Naive B cell (primary cell): ENCODE measurements at regions not wholly inside any gene's neighbourhood (a gene's known extent, or its start where the extent isn't known, plus 50 kb on each side); places are given as distances from the start of the nearest gene placed in this dataset.

Source experiments
- ATAC-seq, 2 donors: fragments of 150-1000 bp; cut with Tn5 transposase; 2 replicates each; pipeline ENCODE4 v1.10.0; 2021; ENCODE audit warnings: low read depth in 2 of 2, mild to moderate bottlenecking in 2 of 2, moderate library complexity in 2 of 2
- DNase-seq: peaks from one replicate; pipeline ENCODE4 v3.0.0; 2022
- H3K27ac Mint-ChIP-seq, 6 donors: one replicate each; pipeline ENCODE4 v1.8.0; 2020 to 2022; ENCODE audit warnings: mild to moderate bottlenecking in 6 of 6, mixed read lengths in 6 of 6, moderate library complexity in 5 of 6, inconsistent platforms in 2 of 6
- H3K27me3 Mint-ChIP-seq, 3 donors: one replicate each; pipeline ENCODE4 v1.8.0; 2021 to 2022; ENCODE audit warnings: mixed read lengths in 3 of 3, mild to moderate bottlenecking in 1 of 3
- H3K36me3 Mint-ChIP-seq, 2 donors: one replicate each; pipeline ENCODE4 v1.8.0; 2020 to 2022; ENCODE audit warnings: mixed read lengths in 2 of 2, inconsistent platforms in 1 of 2, mild to moderate bottlenecking in 1 of 2
- H3K4me1 Mint-ChIP-seq, 3 donors: one replicate each; pipeline ENCODE4 v1.8.0; 2020 to 2022; ENCODE audit warnings: mixed read lengths in 3 of 3, inconsistent platforms in 1 of 3, mild to moderate bottlenecking in 1 of 3, moderate library complexity in 1 of 3
- H3K4me3 Mint-ChIP-seq, 8 donors: one replicate each; pipeline ENCODE4 v1.8.0; 2020 to 2022; ENCODE audit warnings: mild to moderate bottlenecking in 8 of 8, mixed read lengths in 8 of 8, moderate library complexity in 8 of 8, inconsistent platforms in 2 of 8
- H3K9me3 Mint-ChIP-seq, 7 donors: one replicate each; pipeline ENCODE4 v1.8.0; 2020 to 2022; ENCODE audit warnings: mixed read lengths in 7 of 7, mild to moderate bottlenecking in 5 of 7, inconsistent platforms in 2 of 7, moderate library complexity in 1 of 7

- no peaks in the 10 kb centered on the region for H3K4me1 Mint-ChIP-seq
- DNase-seq: no peak
- H3K4me3 Mint-ChIP-seq: no peak overlapping the region
- peak overlapping the region in 1 of 6 donors; percentile 14 for H3K27ac Mint-ChIP-seq
- H3K36me3 Mint-ChIP-seq: no peaks in the 10 kb centered on the region
- peaks cover 0 to 2% (median 0%) of the 10 kb centered on the region in 3 donors for H3K27me3 Mint-ChIP-seq
- no peak for ATAC-seq
- H3K9me3 Mint-ChIP-seq: peaks cover 0 to 1% (median 0%) of the 10 kb centered on the region in 7 donors
Observed at GRCh38 chr6:146999766-147000165, 204.5 kb upstream of the STXBP5 start.

DNA sequence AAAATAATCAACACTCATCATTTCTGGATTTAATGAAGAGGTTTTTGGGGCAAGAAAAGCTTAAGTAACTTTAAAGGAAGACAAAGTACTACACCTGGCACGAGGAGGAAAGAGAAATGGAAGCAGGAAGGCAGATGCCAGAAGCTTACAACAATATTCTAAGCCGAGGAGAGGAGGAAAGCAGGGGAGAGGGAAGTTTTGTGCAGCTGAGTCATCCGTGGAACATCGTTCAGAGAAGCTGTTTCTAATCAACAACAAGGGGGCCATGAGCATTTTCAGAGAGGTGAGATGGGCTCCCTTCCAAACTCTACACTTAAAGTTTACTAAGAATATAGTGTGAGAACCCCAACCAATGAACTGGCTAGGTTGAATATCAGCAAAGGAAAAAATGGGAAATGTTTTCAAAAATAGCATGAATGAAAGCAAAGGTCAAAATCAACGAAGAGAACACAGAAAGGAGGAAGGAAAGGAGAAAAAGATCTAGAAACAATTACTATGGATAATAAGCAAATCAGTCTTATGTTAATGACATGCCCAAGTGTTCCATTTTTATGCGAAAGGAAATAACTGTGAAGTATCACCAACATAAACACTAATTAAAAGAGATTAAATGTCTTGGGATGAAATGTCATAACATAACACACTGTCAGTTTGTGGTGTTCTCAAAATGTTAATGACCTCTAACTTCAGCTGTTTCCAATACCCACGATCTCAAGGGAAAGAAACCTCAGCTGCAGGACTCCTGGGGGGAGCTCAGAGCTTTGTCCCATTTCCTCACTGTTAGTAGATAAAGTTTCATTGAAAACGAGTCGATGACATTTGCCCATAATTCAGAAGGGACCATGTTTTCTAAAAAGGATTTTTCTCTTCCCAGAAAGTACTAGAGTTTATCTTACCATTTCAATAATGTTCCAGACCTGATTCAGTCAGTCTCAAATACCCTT, 203.4 kb upstream of the STXBP5 start:
- Mint-ChIP-seq H3K27ac (no peak overlapping the region), H3K4me1 (no peaks in the 10 kb centered on the region), H3K4me3 (no peak overlapping the region), H3K9me3 (peaks cover 0 to 1% (median 0%) of the 10 kb centered on the region in 7 donors), H3K36me3 (no peaks in the 10 kb centered on the region), H3K27me3 (peaks cover 0 to 4% (median 0%) of the 10 kb centered on the region in 3 donors)
- no peak for DNase-seq
- ATAC-seq: no peak

DNA sequence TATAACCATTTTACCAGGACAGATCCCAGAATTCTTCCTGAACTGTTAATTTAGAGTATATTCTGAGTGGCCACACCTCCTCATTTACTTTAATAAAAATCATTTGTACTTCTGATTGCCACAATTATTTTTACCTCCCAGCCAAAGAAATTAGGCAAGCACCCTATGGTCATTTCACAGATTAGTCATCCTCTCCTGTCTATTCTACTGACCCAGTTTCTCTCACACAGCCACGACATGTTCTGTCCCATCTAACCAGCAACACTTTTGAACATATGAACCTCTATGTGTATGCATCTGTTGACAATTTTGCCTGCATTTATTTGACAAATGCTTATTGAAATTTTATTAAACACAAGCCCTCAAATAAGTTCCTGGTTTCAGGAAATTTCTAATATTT, 202.6 kb upstream of the STXBP5 start:
- H3K27ac Mint-ChIP-seq: no peak overlapping the region
- H3K36me3 Mint-ChIP-seq: no peaks in the 10 kb centered on the region
- no peaks in the 10 kb centered on the region for H3K4me1 Mint-ChIP-seq
- peaks cover 0 to 3% (median 0%) of the 10 kb centered on the region in 7 donors for H3K9me3 Mint-ChIP-seq
- no peak overlapping the region for H3K4me3 Mint-ChIP-seq
- peaks cover 0 to 4% (median 0%) of the 10 kb centered on the region in 3 donors for H3K27me3 Mint-ChIP-seq
- ATAC-seq (no peak), DNase-seq (no peak)

GRCh38 chr6:147003186-147003585, 201.0 kb upstream of the STXBP5 start:
- ATAC-seq: no peak
- Mint-ChIP-seq H3K4me3 (no peak overlapping the region), H3K9me3 (peaks cover 0 to 3% (median 0%) of the 10 kb centered on the region in 7 donors), H3K4me1 (no peaks in the 10 kb centered on the region), H3K36me3 (no peaks in the 10 kb centered on the region), H3K27ac (no peak overlapping the region), H3K27me3 (peaks cover 0 to 4% (median 0%) of the 10 kb centered on the region in 3 donors)
- no peak for DNase-seq

DNA sequence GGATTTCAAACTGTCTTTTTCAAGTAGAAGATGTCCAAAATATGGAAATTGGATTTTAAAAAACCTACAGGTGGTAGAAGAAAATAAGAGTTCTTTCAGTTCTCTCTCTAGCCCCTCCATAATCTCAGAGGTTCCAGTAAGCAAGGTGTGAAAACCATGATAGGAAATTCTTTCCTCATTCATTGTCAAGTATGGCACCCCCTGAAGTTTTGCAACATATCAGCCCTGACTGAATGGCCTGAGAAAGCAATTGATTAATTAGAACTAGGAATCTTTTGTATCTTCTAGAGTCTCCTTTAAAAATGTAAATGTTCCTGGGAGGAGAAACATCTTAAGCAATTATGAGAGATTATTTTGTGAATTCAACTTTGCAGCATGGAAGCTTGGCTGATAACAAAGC, 198.7 kb upstream of the STXBP5 start:
- H3K27me3 Mint-ChIP-seq: peaks cover 0 to 4% (median 0%) of the 10 kb centered on the region in 3 donors
- ATAC-seq (no peak), DNase-seq (no peak)
- H3K27ac Mint-ChIP-seq: no peak overlapping the region
- no peaks in the 10 kb centered on the region for H3K36me3 Mint-ChIP-seq
- peaks cover 0 to 18% (median 12%) of the 10 kb centered on the region in 7 donors for H3K9me3 Mint-ChIP-seq
- no peaks in the 10 kb centered on the region for H3K4me1 Mint-ChIP-seq
- H3K4me3 Mint-ChIP-seq: no peak overlapping the region

DNA sequence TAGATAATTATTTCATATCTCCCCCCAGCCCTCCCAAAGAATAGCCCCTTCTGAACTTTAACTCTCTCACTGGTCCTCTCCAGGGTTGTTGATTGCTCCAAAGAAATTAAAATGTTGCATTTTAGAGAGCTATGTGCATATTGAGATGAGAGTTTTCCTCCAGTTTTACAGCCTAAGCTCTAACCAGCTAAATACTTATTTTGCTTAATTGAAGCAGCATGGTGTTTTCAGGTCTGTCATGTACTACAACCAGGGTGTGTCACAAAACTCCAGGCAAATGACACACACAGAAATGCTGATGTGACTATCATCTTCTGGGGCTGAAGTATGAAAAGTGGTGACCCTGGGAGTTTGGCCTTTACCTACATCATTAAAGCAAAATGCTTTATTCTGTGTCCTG, 196.8 kb upstream of the STXBP5 start:
- no peak overlapping the region for H3K27ac Mint-ChIP-seq
- H3K4me1 Mint-ChIP-seq: no peaks in the 10 kb centered on the region
- H3K27me3 Mint-ChIP-seq: peaks cover 0 to 4% (median 0%) of the 10 kb centered on the region in 3 donors
- DNase-seq (no peak), ATAC-seq (no peak)
- peaks cover 0 to 22% (median 12%) of the 10 kb centered on the region in 7 donors for H3K9me3 Mint-ChIP-seq
- no peaks in the 10 kb centered on the region for H3K36me3 Mint-ChIP-seq
- no peak overlapping the region for H3K4me3 Mint-ChIP-seq

GRCh38 chr6:147009358-147009757, 194.9 kb upstream of the STXBP5 start:
- H3K36me3 Mint-ChIP-seq: no peaks in the 10 kb centered on the region
- ATAC-seq: no peak
- H3K4me1 Mint-ChIP-seq: no peaks in the 10 kb centered on the region
- H3K27ac Mint-ChIP-seq: no peak overlapping the region
- peaks cover 0 to 4% (median 0%) of the 10 kb centered on the region in 3 donors for H3K27me3 Mint-ChIP-seq
- no peak overlapping the region for H3K4me3 Mint-ChIP-seq
- DNase-seq: no peak
- H3K9me3 Mint-ChIP-seq: peaks cover 0 to 22% (median 12%) of the 10 kb centered on the region in 7 donors

DNA sequence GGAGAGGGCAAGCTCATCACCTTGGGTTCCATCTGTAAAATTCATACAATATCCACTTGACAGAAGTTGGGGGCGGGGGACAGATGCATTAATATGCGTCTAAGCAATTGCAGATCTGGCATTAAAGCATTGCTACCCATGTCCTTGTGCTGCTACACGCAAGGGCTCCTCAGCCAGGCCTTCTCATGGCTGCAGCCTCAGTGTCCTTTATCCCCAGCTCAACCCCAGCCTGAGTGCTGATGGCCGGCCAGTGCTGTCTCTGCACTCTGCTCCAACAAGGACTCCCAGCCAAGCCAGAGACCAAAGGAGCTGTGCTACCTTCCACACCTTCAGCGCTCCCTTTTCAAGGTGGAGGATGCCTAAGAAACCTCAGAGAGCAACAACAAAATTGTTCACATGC, 188.5 kb upstream of the STXBP5 start:
- Mint-ChIP-seq H3K36me3 (no peaks in the 10 kb centered on the region), H3K27ac (no peak overlapping the region), H3K4me3 (no peak overlapping the region), H3K9me3 (peaks cover 0 to 3% (median 0%) of the 10 kb centered on the region in 7 donors), H3K4me1 (no peaks in the 10 kb centered on the region), H3K27me3 (peaks cover 0 to 6% (median 3%) of the 10 kb centered on the region in 3 donors)
- ATAC-seq (no peak), DNase-seq (no peak)

DNA sequence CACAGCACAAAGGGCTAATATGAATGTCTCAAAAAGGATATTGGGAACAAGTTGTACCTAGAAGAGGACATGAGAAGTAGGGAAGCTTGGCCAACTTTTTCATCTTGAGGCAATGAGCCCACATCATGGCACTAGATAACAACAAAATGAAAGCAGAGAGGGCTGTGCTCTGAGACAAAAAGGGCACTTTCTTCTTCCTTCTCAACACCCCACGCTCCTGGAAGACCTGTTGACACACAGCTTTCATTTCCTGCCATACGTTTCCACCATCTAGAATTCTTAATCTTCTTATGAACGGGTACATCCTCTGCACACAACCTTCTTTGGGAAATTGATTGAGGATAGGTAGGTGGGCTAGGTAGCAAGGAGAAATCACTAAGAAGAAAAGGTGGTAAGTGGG, 187.8 kb upstream of the STXBP5 start:
- no peaks in the 10 kb centered on the region for H3K36me3 Mint-ChIP-seq
- DNase-seq (no peak), ATAC-seq (no peak)
- H3K27ac Mint-ChIP-seq: no peak overlapping the region
- no peaks in the 10 kb centered on the region for H3K9me3 Mint-ChIP-seq
- H3K27me3 Mint-ChIP-seq: peaks cover 0 to 6% (median 3%) of the 10 kb centered on the region in 3 donors
- H3K4me1 Mint-ChIP-seq: no peaks in the 10 kb centered on the region
- no peak overlapping the region for H3K4me3 Mint-ChIP-seq

DNA sequence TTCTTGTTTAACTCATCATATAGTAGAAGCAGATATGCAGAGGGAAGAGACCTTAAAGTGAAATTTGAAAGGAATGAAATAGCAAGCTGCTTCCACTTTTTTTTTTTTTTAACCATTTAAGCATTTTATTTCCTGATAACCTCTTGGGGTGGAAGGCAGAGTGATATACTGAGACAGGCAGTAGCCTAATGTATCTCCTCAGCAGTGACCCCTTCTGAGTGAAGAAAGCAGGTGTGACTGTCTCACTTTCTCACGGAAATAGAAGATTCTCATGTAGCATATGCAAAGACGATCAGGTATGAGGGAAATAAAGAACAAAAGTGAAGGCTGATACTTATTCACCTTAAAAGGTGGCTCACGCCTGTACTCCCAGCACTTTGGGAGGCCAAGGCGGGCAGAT, 187.1 kb upstream of the STXBP5 start:
- Mint-ChIP-seq H3K36me3 (no peaks in the 10 kb centered on the region), H3K27me3 (peaks cover 0 to 6% (median 6%) of the 10 kb centered on the region in 3 donors), H3K4me3 (no peak overlapping the region), H3K27ac (no peak overlapping the region), H3K4me1 (no peaks in the 10 kb centered on the region), H3K9me3 (peaks cover 0 to 1% (median 0%) of the 10 kb centered on the region in 7 donors)
- no peak for DNase-seq
- no peak for ATAC-seq

- Mint-ChIP-seq H3K4me1 (no peaks in the 10 kb centered on the region), H3K4me3 (no peak overlapping the region), H3K9me3 (peaks cover 0 to 2% (median 0%) of the 10 kb centered on the region in 7 donors), H3K36me3 (no peaks in the 10 kb centered on the region), H3K27ac (no peak overlapping the region), H3K27me3 (peaks cover 0 to 7% (median 6%) of the 10 kb centered on the region in 3 donors)
- ATAC-seq (no peak), DNase-seq (no peak)
Observed at GRCh38 chr6:147019001-147019400, 185.2 kb upstream of the STXBP5 start.

DNA sequence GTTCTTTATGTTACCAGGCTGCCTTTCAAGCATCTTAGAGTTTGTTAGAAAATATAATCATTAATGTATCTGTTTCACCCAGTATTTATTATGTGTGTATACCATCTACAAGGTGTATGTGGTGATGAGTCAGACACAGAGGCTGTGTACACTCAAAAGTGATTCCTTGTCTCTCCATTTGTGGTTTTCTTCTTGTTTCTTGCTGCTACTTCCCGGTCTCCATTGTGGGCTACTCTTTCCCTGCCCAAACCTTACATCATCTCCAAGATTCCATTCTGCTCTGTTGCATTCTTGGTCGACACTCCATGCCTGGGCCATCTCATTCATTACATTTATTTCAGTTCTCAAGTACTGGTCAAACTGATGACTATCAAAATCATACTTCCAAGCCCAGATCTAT, 182.2 kb upstream of the STXBP5 start:
- H3K9me3 Mint-ChIP-seq: peaks cover 0 to 2% (median 0%) of the 10 kb centered on the region in 7 donors
- no peaks in the 10 kb centered on the region for H3K36me3 Mint-ChIP-seq
- DNase-seq (no peak), ATAC-seq (no peak)
- no peak overlapping the region for H3K27ac Mint-ChIP-seq
- peaks cover 0 to 10% (median 2%) of the 10 kb centered on the region in 3 donors for H3K27me3 Mint-ChIP-seq
- no peak overlapping the region for H3K4me3 Mint-ChIP-seq
- H3K4me1 Mint-ChIP-seq: no peaks in the 10 kb centered on the region

- H3K4me1 Mint-ChIP-seq: no peaks in the 10 kb centered on the region
- DNase-seq (no peak), ATAC-seq (no peak)
- H3K27ac Mint-ChIP-seq: no peak overlapping the region
- H3K36me3 Mint-ChIP-seq: no peaks in the 10 kb centered on the region
- no peak overlapping the region for H3K4me3 Mint-ChIP-seq
- peaks cover 0 to 2% (median 0%) of the 10 kb centered on the region in 7 donors for H3K9me3 Mint-ChIP-seq
- peaks cover 0 to 8% (median 0%) of the 10 kb centered on the region in 3 donors for H3K27me3 Mint-ChIP-seq
Observed at GRCh38 chr6:147023148-147023547, 181.1 kb upstream of the STXBP5 start.

DNA sequence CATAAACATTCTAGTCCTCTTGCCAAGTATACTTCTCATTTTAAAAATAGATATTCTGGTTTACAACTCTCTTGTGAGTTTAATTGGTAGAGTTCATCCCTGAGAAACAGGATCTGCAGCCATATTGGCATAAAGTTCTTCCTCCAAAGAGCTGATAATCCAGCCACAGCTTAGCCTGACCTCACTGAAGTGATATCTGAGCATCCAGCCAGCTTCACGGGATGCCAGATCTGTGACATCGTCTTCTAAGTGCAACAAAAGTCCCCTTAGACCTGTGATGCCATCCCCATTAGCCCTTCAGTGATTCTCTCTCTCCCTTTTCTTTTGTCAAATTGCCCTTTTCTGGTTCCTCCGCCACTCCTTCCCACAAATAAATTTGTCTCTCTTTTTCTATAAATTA, 180.6 kb upstream of the STXBP5 start:
- peaks cover 0 to 7% (median 0%) of the 10 kb centered on the region in 3 donors for H3K27me3 Mint-ChIP-seq
- DNase-seq: no peak
- H3K4me1 Mint-ChIP-seq: no peaks in the 10 kb centered on the region
- ATAC-seq: no peak
- peaks cover 0 to 2% (median 0%) of the 10 kb centered on the region in 7 donors for H3K9me3 Mint-ChIP-seq
- H3K4me3 Mint-ChIP-seq: no peak overlapping the region
- no peaks in the 10 kb centered on the region for H3K36me3 Mint-ChIP-seq
- H3K27ac Mint-ChIP-seq: no peak overlapping the region
